ENCODE measurements at regions not wholly inside any gene's neighbourhood (a gene's known extent, or its start where the extent isn't known, plus 50 kb on each side); places are given as distances from the start of the nearest gene placed in this dataset.

DNA sequence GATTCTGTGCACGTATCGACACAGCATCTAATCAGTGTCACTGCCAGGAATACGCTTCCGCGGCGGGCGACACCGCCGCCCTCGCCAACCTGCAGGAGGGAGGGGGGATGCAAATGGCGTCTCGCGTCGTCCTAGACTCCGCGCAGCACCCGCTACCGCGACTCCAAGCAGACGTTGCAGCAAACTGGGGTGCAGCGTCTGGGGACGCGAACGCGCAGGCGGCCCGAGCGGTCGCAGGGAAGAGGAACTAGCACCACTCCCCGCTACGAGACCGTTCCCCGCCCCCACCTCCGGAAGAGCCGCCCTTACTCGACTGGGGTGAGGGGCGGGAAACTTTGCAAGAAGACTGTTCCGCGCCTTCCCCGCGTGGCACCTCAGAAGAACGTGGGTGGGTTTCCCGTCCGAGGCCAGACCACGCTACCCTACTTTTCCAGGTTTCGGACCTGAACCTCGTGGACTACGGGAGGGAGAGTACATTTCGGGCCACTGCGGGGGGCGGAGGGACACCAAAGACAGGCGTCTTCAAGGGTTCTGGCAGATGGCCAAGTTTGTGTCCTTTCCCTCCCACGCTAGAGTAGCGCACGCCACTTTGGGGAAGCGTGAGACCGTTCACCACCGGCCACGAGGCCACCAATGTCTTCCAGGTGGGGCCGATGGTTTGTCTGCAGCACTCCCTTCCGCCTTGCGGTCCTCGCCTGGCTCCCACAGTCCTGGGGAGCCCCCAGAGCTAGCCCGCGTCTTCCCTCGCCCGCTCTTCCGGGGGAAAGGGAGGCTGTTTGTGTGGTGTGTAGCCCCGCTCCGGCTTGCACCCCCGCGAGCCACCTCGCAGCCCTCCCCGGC lies 78.0 kb upstream of the BCOR start:
- peak; percentile 78 to 88 for DNase-seq

DNA sequence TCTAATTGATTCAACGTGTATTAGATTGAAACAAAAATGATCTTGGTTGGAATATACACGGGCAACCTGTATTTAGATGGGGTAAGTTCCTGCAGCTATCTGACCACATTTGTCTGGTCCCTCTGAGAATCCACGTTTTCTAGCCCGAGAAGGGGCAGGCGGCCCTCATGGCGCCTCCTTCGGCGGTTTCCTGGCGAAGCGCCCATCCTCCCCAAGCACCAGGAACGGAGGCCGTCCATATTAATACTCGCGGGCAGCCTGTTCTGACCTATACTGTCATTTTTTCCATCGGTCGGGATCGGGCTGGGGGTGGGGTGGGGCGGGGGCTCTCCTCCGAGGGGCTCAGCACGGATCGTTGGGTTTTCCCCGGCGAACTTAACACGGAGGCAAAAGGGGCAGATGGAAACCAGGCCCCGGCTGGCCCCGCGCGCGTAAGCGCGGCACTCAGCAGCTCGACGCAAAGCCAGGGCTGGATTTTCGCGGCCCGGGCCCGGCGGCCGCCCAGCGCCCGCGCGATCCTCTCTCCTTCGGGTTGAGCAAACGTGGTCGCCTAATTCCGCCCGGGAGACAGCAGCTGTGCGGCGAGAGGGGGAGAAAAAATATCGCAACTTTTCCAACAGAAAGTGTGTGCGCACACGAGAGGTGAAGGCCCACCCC lies 77.2 kb upstream of the BCOR start:
- DNase-seq, result no peak

DNA sequence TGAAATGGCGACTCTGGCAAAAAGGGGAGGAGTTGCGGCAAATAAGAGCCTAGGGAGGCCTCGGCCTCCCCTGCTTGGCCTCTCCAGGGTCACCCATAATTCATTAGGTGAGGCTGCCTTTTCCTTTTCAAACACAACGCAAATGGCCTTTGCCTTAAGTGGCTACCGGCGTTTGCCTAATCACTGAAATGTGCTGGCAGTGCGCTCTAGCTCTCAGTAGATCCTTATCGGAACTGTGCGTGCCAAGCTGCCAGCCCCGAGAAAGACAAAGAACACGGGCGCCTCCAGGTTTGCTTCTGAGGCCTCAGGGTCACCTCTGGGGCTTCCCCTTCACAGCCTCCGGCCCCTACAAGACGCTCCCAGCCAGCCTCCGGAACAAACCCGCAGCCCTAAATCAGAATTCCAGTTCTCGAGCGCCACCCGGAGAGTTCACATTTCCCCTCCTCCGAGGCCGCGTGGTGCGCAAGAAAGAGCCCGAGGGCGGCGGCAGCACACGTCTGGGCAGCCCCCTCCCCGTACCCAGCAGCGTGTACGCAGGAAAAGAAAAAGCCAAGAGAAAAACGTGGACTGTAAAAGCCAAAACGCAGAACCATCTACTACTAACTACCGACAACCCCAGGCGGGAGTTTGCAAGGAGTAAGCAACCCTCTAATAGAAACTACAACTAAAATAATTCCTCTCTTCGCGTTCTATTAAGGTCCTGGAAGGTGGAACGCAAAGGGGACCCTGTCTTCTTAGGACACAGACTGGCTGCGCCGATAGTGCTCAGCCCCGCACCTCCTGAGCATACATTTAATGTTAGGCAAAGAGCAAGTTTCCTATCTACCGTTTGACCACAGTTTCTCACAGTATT lies 76.5 kb upstream of the BCOR start:
- peak; percentile 50 to 59 for DNase-seq

DNA sequence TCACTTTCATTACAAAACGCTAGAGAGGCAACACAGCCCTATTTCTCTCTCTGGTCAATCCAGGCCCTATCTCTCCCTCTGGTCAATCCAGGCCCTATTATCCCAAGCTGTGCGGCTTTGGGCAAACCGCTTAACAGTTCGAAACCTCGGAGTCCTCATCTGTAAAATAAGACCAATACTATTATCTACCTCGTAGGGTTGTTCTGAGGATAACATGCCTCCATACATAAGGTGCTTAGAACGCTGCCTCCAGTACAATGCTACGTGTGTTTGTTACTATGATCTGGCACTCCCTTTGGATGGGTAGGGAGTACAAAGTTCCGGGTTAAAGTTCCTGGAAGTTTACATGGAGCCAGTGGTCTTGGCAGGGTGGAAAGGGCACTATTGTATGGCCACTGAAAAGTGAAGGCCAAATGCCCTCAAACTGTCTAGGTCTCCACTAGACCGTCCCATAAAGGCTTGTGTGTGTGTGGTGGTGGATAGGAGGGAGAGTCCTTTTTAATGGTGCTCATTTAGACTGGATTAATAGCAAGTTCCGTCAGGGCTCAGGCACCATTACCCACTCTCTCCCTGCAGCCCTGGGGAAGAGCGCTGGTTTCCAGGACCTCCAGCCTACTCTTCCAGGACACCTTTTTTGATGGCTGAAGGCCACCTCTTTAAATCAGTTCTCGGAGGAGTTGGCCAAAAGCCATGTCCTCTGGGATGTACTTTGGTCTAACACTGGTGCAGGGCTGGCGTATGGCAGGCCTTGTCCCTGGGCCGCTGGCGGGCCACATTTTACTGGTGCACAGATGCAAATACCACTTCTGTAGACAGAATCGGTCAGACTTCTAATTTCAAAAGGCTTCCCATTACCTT lies 75.6 kb upstream of the BCOR start:
- DNase-seq, result no peak

DNA sequence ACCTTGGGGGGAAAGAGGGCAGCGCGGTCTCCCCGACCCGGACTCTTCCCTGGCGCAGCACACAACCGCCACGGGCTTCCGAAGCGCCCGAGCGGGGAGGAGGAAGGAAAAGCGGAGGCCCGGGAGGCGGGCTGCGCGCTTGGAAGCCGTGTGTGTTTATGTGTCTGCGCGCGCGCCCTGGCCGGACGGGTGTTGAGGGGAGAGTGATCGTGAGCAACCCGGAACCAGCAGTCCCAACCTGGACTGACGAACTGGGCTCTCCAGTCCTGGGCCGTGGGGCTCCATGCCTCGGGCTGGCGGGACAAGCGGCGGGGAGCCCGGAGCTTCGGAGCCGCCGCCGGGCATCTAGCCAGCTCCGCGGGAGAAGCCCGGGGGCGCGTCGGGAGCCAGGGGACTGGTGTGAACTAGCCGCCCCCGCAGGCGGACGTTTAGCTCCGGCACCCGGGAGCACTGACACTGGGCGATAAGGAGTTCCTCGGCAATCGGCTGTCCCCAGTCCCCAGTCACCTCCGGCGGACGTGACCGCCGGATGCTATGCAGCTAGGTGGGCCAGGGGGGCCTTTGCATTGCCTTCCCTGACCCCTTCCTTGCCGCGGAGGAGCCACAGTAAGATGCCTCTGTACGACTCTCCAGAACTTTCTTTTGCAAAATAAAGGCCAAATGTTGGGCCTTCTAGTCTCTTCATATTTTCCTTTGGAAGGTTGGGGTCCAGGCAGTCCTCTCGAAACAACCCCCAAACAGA lies 74.8 kb upstream of the BCOR start:
- peak in 1 of 2 donors; percentile 30 for DNase-seq

DNA sequence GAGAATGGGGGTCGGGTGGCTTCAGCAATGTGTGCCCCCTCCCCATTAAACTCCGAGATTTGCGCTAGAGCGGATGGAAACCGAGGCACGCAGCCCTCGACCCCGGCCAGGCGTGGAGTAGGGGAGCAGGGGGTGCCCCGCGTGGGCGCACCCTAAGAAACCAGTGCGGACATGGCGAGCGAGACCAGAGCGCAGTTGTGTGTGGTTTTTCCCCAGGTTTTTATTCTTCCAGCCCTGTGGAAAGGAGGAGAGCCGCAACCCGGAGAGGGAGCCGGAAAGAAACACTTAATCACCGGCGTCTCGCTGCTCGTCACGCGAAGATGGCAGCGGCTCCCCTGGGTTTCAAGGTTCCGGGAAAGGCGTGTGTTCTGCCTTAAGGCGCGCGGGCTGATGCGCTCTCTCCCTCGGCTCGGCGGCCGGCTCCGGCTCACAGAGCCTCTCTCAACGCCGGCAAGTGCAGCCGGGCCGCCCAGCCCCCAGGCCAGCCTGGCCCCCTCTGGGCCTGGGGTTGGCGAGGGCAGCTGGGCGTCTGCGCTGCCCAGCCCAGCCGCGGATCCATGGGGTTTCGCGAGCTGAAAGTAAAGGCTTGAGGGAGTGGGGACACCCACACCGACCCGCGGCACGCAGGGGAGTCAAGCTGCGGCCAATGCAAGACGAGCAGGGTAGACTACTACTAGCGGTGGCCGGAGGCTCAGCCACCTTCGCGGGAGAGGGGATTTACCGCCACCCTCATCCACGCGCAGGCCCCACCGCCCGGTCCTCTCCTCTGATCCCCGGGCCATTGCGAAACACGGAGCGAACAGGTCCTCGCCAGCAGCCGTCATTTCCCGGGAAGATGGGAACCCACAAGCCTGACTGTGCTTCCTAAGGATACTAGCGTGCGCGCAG lies 74.0 kb upstream of the BCOR start:
- DNase-seq, result peak; percentile 39 to 42

DNA sequence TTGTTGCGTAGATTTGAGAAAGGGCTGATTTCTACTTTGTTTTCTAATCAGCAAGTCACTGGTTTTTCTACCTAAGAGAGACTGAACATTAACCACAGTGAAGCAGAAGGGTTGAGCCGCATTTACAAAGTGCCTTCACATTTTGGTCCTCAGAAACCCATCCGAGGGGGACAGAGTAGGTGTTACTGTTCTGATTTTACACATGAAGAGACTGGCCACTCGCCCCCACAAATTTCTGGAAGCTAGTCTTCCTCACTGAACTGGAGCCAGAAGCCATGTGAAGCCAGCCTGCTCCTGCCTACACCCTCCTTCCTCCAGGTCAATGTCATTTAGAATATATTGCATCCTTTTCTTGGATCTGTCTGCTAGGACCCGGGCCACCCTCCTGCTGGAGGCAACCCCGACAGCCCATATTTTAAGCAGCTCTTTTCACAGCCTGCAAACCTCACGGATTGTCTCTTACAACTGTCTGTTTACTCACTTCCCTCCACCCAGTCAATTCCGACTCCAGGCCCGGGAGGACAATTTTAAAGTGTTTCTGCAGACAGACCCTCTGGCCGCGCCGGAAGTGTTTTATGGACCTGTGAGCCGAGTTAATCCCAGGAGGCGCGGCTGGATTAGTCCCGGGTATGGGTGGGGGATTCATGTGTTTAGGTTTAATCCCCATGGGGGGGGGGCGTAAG lies 73.2 kb upstream of the BCOR start:
- no peak for DNase-seq

DNA sequence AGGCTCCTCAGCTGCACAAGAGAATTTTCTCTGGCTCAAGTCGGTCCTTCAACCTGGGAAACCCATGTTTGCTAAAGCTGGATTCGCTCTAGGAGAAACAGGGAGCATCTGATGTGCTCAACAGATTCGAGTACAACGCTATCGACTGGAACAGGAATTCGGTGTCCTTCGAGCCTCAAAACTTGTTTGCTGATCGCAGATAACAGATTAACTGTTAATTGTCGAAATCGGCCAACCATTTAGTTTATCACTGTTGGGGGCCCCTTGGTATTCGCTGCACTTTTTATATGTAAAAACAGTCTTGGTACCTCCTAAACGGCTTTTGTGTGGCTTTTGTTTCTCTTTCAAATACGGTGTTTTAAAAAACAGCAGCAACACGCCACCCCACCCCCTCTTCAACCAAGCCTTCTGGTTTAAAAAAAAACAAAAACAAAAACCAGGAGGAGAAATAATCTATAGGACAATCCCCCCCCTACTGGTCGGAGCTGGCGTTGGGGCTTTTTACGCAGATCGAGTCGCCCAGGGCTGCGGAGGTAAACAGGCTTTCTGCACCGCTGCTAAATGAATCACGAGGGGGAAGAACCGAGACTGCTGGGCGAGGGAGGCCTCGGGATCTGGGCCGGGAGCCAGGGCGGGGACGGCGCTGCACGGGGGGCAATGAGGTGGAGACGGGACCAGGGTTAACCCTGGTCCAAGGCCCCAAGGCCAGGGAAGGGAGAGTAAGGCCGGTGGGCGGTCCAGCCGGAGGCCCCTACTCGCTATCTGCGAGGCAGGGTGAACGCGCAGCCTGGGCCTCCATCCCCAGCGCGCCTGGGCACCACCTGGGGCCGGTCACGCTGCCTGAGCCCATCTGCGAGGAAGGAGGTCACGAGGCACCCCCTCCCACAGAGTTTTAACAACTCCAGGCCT lies 71.7 kb upstream of the BCOR start:
- peak; percentile 86 to 87 for DNase-seq

DNA sequence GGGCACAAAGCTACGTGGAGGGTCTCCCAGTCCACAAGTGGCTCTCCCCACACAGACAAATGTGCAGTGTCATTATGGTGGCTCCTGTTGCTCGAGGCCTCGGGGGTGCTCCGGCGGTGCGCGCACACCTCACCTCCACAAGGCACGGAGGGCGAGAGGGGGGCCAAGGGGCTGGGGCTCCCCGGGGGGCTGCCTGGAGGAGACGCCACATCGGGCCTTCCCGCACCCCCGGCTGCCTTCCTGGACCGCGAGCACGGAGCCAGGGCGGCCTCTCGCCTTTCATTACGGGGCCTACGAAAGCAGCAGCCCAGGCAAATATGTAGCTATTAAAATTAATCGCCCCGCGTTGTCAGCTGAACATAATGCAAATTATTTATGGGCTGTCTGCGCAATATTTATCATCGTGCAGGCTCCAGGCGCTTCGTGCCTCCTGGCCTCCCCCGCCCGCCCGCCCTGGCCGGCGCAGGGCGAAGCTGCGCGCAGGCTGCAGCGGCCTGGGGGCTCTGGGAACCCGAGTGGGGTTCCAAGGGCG lies 70.8 kb upstream of the BCOR start:
- no peak for DNase-seq

DNA sequence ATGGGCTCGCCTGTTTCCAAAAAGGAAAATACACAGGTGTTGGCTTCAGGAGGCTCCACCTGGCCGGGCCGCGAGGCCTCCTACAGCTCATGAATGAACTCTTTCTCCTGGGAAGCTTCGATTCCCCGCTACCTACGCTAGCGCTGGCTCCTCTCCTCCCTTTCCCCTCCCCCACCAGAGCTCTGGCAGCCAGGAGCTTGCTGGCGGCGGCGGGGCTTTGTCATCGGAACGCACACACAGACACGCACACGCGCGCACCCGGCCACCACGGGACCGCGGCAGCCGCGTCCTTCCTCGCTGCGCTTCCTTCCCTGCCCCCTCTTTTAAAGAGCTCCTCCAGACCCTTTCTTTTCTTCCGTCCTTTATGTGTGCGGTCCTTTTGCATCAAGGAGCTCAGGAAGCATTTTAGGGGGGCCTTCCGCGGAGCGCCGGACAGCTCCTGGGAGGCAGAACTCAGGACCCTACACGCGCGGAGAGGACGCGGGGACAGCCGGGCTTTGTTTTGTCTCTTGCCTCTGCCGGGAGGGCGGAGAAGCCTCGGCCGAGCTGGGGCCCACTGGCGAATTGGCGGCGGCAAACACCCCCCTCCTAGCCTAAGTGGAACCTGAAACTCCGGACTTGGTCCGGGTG lies 70.2 kb upstream of the BCOR start:
- peak in 1 of 2 donors; percentile 28 for DNase-seq

DNA sequence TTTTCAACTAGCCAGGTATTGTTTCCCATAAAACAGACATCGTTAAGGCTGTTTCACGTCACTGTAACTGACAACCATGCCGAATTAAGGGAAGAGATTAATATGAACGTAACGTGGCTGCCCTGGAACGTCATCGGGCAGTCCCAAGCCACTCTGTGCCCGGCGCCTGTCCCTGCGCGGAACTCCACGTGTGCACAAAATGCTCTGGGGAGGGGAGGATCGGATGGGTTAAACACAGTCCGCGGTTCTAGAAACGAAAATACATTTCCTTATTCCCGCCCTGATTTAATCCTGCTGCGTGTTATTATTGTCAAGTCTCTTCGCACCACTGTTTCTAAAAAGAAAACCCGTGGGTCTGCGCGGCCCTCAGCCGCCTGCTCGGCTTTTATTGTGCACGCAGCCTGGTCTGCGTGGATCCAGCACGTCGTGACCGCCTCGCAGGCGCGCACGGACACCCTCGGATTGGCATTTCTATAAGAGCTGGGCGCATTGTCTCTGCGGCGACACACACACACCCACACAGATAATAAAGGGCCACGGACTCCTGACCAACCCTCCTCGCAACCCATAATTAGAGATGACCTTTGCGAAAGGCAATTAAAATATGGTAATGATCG lies 69.6 kb upstream of the BCOR start:
- peak in 1 of 2 donors; percentile 40 for DNase-seq

DNA sequence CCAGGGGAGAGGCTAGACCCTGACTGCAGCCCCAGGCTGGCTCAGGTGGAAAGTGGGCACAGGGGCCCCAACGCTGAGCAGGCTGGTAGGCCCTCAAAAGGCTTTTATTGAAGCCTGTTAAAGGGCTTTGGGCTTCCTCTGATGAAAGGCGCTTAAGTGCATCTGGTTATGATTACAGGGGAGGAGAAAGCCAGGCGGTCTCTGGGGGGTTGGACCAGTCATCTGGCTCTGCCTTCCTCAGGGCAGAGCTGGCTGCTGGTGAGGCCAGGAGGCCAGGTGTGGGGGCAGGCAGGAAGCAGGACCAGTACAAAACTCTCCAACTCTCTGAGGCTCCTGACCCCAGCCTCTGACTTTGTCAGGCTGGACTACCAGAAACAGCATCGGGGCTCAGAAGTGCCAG lies 68.8 kb upstream of the BCOR start:
- DNase-seq, result no peak

DNA sequence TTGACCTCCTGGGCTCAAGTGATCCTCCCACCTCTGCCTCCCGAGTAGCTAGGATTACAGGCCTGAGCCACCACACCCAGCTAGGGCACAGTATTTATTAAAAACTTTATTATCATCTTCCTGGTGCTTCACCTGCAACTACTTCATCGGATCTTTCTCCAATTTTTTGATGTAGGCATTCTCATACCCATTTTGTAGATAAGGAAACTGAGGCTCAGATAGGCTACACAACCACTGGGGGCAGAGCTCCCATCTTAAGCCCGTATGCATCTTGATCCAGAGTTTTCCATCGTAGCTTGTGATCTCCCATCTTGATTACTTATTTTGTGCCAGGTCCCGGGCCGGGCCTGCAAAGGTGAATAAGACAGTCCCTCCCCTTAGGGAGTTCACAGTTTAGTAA lies 68.1 kb upstream of the BCOR start:
- DNase-seq, result no peak

DNA sequence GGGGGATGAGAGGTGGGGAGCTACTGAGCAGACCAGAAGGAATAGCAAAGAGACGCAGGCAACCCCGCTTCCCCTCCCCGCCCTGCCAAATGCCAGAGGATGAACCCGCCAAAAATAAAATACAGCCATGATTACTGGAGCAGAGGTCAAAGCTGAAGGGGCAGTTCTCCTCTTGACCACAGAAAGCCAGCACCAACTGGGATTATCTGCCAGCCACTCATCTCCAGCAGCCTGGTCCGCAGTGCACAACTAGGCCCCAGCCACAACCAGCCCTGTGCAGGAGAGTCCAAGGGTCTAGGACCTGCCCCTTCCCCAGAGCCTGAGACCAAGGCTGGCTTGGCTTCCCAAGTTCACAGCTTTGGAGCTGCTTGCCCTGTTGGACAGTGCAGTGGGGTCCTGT lies 67.4 kb upstream of the BCOR start:
- no peak for DNase-seq

DNA sequence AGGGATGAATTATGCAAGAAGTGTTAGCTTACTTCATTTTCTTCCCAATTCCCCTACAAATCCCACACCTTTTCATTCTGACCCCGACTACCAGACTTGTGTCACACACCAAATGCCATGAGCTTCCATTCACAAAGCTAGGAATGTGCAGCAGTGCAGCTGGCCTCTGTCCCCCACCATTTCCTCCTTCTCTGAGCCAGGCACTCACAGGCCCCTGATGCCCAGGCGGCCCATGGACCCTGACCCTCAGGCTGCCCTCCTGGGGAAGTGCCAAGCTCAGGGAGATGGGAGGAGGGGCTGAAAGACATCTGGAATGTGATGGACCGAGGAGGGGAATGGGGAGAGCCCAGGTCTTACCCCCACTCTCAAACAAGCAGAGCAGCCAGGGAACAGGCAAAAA lies 67.0 kb upstream of the BCOR start:
- no peak for DNase-seq

DNA sequence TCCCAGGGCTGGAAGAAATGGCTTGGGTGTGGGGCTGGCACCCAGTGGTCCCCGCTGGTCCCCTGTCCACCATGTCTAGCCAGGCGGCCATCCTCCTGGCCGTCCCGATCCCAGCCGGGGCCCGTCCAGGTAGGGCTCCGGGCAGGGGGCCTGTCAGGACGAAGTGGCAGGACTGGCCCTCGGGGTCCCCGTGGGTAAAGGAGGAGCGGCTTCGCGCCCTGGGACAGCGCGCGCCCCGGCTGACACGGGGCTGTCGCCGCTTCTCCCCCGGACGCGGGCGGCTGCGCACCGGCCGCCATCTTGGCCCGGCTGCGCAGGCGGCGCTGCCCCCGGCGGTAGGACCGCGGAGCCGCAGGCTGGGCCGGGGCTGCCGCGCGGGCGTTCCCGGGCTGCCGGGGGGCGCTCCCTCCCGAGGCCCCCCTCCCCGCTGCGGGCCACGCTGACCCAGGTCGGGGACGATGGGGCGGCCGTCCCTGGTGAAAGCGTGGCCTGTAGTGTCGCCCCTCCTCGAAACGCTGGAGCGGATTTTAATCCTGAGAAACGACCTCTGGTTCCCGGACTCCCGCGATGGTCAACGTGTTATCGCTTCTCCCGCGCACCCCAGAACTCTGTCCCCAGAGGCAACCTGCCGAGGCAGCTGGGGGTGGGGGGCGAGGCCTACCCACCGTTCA lies 60.4 kb upstream of the BCOR start:
- DNase-seq, result no peak

All from CD4-positive, alpha-beta T cell treated with Interleukin-4 for 1 hour (primary cell).